Liver (tissue), 8 donors: ENCODE measurements at regions not wholly inside any gene's neighbourhood (a gene's known extent, or its start where the extent isn't known, plus 50 kb on each side); places are given as distances from the start of the nearest gene placed in this dataset.

ENCODE experiments used
- DNase-seq: peaks from one replicate; pipeline ENCODE4 v3.0.0-alpha.2; 2017; ENCODE audit warnings: low spot score
- H3K27ac ChIP-seq, 2 donors: one replicate each; pipeline ENCODE4 v1.7.0; 2013; ENCODE audit warnings: inconsistent platforms in 2 of 2, low read length in 2 of 2, control low read depth in 1 of 2, low read depth in 1 of 2, mild to moderate bottlenecking in 1 of 2
- H3K27me3 ChIP-seq, 4 donors: one replicate each; pipeline versions ENCODE4 v1.6.1 to v1.7.0; 2013; ENCODE audit warnings: low read length in 3 of 4, inconsistent platforms in 1 of 4, mild to moderate bottlenecking in 1 of 4, moderate library complexity in 1 of 4; ENCODE audit not compliant: control insufficient read depth in 4 of 4, insufficient read depth in 4 of 4
- H3K36me3 ChIP-seq, 4 donors: one replicate each; pipeline versions ENCODE4 v1.6.1 to v1.7.0; 2013; ENCODE audit warnings: low read length in 3 of 4, mild to moderate bottlenecking in 3 of 4, low read depth in 1 of 4, moderate library complexity in 1 of 4; ENCODE audit not compliant: control insufficient read depth in 4 of 4, insufficient read depth in 3 of 4
- H3K4me1 ChIP-seq, 4 donors: one replicate each; pipeline versions ENCODE4 v1.6.1 to v1.7.0; 2013; ENCODE audit warnings: low read length in 3 of 4, mild to moderate bottlenecking in 3 of 4, moderate library complexity in 1 of 4; ENCODE audit not compliant: control insufficient read depth in 4 of 4, insufficient read depth in 4 of 4
- H3K4me3 ChIP-seq, 3 donors: one replicate each; pipeline versions ENCODE4 v1.6.1 to v1.7.0; 2013; ENCODE audit warnings: low read length in 3 of 3, control low read depth in 1 of 3, low read depth in 1 of 3, mild to moderate bottlenecking in 1 of 3
- H3K9ac ChIP-seq, 2 donors: one replicate each; pipeline ENCODE4 v1.7.0; 2013; ENCODE audit warnings: low read length in 2 of 2, mild to moderate bottlenecking in 2 of 2, moderate library complexity in 2 of 2, control low read depth in 1 of 2, low read depth in 1 of 2
- H3K9me3 ChIP-seq, 4 donors: one replicate each; pipeline versions ENCODE4 v1.6.1 to v1.7.0; 2013; ENCODE audit warnings: low read length in 3 of 4; ENCODE audit not compliant: control insufficient read depth in 4 of 4
- CTCF ChIP-seq: fragments of 150-350 bp; IDR thresholded peaks from 2 replicates; pipeline ENCODE4 v1.5.1; 2017; ENCODE audit warnings: improper control_type of control experiment, low read depth, low read length; ENCODE audit not compliant: missing input control
- EGR1 ChIP-seq, 2 donors: IDR thresholded peaks; 2 replicates each; pipeline ENCODE4 v1.6.1; 2016 to 2018; ENCODE audit warnings: antibody characterized with exemption in 2 of 2, low read depth in 2 of 2
- FOXA1 ChIP-seq: IDR thresholded peaks from 2 replicates; pipeline ENCODE4 v1.6.1; 2016; ENCODE audit warnings: antibody characterized with exemption
- FOXA2 ChIP-seq: IDR thresholded peaks from 2 replicates; pipeline ENCODE4 v1.6.1; 2016; ENCODE audit warnings: antibody characterized with exemption
- GABPA ChIP-seq, 2 donors: IDR thresholded peaks in 1 of 2; conservative IDR thresholded peaks in 1 of 2; 2 replicates each; pipeline ENCODE4 v1.6.1; 2016; ENCODE audit warnings: antibody characterized with exemption in 2 of 2, mild to moderate bottlenecking in 1 of 2, moderate library complexity in 1 of 2
- HNF4A ChIP-seq, 2 donors: conservative IDR thresholded peaks; 2 replicates each; pipeline ENCODE4 v1.6.1; 2016; ENCODE audit warnings: antibody characterized with exemption in 2 of 2, mild to moderate bottlenecking in 2 of 2
- HNF4G ChIP-seq: IDR thresholded peaks from 2 replicates; pipeline ENCODE4 v1.6.1; 2016; ENCODE audit warnings: antibody characterized with exemption
- JUND ChIP-seq, 2 donors: IDR thresholded peaks; 2 replicates each; pipeline ENCODE4 v1.6.1; 2016; ENCODE audit warnings: antibody characterized with exemption in 2 of 2
- NR2F2 ChIP-seq: IDR thresholded peaks from 2 replicates; pipeline ENCODE4 v1.6.1; 2016; ENCODE audit warnings: antibody characterized with exemption
- RAD21 ChIP-seq, 2 donors: IDR thresholded peaks; 2 replicates each; pipeline ENCODE4 v1.6.1; 2016; ENCODE audit warnings: antibody characterized with exemption in 2 of 2, mild to moderate bottlenecking in 2 of 2
- RXRA ChIP-seq, 2 donors: IDR thresholded peaks; 2 replicates each; pipeline ENCODE4 v1.6.1; 2017 to 2018; ENCODE audit warnings: antibody characterized with exemption in 2 of 2, mild to moderate bottlenecking in 1 of 2
- SP1 ChIP-seq: IDR thresholded peaks from 2 replicates; pipeline ENCODE4 v1.6.1; 2018; ENCODE audit warnings: antibody characterized with exemption, mild to moderate bottlenecking
- WGBS: extraction: QIAGEN DNeasy Blood & Tissue Kit; methylation state at CpG from one replicate; pipeline ENCODE4 v1.1.7; 2013; 5-methylcytosine and 5-hydroxymethylcytosine counted together
- TF ChIP-seq, protein P1 (sequence below): IDR thresholded peaks from 2 replicates; pipeline ENCODE4 v1.6.1; 2016; ENCODE audit warnings: antibody characterized with exemption
- TF ChIP-seq, protein P2 (sequence below): IDR thresholded peaks from 2 replicates; pipeline ENCODE4 v1.6.1; 2016; ENCODE audit warnings: antibody characterized with exemption, mild to moderate bottlenecking
- TF ChIP-seq, protein P3 (sequence below): IDR thresholded peaks from 2 replicates; pipeline ENCODE4 v1.6.1; 2016; ENCODE audit warnings: antibody characterized with exemption
- donor health status: healthy.
- donor health status: healthy.
- donor health status: healthy.
- donor health status: healthy.
- donor health status: healthy.

DNA sequence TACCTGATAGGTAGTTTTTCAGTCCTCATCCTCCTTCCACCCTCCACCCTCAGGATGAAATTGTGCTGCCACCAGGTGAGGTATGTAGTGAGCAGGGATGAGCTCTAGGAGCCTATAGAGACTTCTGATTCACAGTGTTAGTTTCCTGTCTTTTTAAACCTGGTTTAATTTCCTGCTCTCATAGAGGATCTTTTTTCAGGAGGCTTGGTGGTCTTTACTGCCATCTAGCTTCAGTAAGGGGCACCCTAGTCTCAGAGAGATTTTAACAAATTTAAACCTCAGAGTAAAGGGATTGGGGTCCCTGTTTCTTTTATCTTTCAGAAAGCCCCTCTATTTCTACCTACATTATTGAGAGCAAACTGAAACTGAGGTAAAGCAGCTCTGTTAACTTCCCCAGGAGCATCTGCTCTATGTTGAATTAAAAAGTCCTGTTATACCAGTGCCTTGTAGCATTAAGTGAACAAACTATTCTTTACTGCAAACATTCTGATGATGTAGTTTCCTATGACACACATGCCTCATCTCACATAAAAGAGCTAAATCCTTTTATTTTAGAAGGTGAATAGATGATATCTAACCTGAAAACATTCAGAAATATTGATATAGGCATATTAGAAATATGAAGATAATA, 172.2 kb upstream of the DDHD1 start:
- Histone ChIP-seq H3K9ac (no peak overlapping the region), H3K27me3 (no peaks in the 10 kb centered on the region), H3K4me3 (no peak overlapping the region), H3K27ac (no peak overlapping the region), H3K4me1 (no peaks in the 10 kb centered on the region), H3K9me3 (no peaks in the 10 kb centered on the region), H3K36me3 (no peaks in the 10 kb centered on the region)
- TF ChIP-seq FOXA1 (no peak), RAD21 (IDR thresholded peaks at IDR 0.05) (peak in 1 of 2 donors; percentile 7)
- DNase-seq = no peak

DNA sequence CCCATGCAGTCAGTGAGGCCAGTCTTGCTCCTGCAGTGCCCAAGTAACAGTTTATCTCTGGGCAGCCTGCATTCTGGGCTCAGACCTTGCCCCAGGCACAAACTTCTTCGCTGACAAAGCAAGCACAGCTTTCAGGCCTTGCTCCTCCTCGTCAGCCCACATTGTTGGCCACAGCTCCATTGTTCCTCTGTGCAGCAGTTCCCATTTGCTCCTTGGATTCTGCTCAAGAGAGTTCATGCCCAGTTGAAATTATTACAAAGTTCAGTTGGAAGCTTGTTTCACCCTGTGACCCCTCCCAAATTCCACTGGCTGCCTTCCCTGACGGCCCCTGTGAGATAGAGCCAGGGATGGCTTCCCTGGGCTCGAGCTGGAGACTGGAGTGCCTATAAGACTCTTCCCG, 163.4 kb upstream of the DDHD1 start:
- Histone ChIP-seq H3K4me3 (no peak overlapping the region), H3K9me3 (no peaks in the 10 kb centered on the region), H3K4me1 (no peaks in the 10 kb centered on the region), H3K27me3 (no peaks in the 10 kb centered on the region), H3K27ac (no peak overlapping the region), H3K9ac (no peak overlapping the region), H3K36me3 (no peaks in the 10 kb centered on the region)
- no peak for TF ChIP-seq GABPA (IDR thresholded peaks at IDR 0.05 in 1 of 2, conservative IDR thresholded peaks at IDR 0.05 in 1 of 2)
- no peak for TF ChIP-seq RAD21 (IDR thresholded peaks at IDR 0.05)
- no peak for TF ChIP-seq JUND (IDR thresholded peaks at IDR 0.05)
- TF ChIP-seq RXRA (IDR thresholded peaks at IDR 0.05) = no peak
- TF ChIP-seq HNF4A (conservative IDR thresholded peaks at IDR 0.05) = no peak
- TF ChIP-seq, protein P1, sequence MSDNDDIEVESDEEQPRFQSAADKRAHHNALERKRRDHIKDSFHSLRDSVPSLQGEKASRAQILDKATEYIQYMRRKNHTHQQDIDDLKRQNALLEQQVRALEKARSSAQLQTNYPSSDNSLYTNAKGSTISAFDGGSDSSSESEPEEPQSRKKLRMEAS = no peak
- no peak for TF ChIP-seq SP1
- TF ChIP-seq, protein P2, sequence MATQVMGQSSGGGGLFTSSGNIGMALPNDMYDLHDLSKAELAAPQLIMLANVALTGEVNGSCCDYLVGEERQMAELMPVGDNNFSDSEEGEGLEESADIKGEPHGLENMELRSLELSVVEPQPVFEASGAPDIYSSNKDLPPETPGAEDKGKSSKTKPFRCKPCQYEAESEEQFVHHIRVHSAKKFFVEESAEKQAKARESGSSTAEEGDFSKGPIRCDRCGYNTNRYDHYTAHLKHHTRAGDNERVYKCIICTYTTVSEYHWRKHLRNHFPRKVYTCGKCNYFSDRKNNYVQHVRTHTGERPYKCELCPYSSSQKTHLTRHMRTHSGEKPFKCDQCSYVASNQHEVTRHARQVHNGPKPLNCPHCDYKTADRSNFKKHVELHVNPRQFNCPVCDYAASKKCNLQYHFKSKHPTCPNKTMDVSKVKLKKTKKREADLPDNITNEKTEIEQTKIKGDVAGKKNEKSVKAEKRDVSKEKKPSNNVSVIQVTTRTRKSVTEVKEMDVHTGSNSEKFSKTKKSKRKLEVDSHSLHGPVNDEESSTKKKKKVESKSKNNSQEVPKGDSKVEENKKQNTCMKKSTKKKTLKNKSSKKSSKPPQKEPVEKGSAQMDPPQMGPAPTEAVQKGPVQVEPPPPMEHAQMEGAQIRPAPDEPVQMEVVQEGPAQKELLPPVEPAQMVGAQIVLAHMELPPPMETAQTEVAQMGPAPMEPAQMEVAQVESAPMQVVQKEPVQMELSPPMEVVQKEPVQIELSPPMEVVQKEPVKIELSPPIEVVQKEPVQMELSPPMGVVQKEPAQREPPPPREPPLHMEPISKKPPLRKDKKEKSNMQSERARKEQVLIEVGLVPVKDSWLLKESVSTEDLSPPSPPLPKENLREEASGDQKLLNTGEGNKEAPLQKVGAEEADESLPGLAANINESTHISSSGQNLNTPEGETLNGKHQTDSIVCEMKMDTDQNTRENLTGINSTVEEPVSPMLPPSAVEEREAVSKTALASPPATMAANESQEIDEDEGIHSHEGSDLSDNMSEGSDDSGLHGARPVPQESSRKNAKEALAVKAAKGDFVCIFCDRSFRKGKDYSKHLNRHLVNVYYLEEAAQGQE = no peak
- no peak for TF ChIP-seq FOXA2
- TF ChIP-seq CTCF = no peak
- 51% methylated on average over 5 of the region's 5 CpGs for WGBS
- DNase-seq = no peak

DNA sequence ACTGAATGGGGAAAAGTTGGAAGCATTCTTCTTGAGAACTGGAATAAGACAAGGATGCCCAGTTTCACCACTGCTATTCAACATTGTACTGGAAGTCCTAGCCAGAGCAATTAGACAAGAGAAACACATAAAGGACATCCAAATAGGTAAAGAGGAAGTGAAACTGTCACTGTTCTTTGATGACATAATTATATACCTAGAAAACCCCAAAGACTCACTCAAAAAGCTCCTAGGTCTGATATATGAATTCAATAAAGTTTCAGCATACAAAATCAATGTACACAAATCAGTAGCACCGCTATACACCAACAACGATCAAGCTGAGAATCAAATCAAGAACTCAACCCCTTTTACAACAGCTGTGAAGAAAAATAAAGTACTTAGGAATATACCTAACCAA, 157.3 kb upstream of the DDHD1 start:
- WGBS = 96% methylated on average over 2 of the region's 2 CpGs
- Histone ChIP-seq H3K27me3 (no peaks in the 10 kb centered on the region), H3K36me3 (no peaks in the 10 kb centered on the region), H3K27ac (no peak overlapping the region), H3K9ac (no peak overlapping the region), H3K4me3 (no peak overlapping the region), H3K4me1 (peaks cover 0 to 4% (median 1%) of the 10 kb centered on the region in 4 donors), H3K9me3 (no peaks in the 10 kb centered on the region)
- no peak for DNase-seq
- TF ChIP-seq SP1 = no peak
- no peak for TF ChIP-seq NR2F2
- TF ChIP-seq FOXA1 = no peak
- TF ChIP-seq RXRA (IDR thresholded peaks at IDR 0.05) = no peak
- no peak for TF ChIP-seq GABPA (IDR thresholded peaks at IDR 0.05 in 1 of 2, conservative IDR thresholded peaks at IDR 0.05 in 1 of 2)
- TF ChIP-seq, protein P2 = no peak
- TF ChIP-seq, protein P3, sequence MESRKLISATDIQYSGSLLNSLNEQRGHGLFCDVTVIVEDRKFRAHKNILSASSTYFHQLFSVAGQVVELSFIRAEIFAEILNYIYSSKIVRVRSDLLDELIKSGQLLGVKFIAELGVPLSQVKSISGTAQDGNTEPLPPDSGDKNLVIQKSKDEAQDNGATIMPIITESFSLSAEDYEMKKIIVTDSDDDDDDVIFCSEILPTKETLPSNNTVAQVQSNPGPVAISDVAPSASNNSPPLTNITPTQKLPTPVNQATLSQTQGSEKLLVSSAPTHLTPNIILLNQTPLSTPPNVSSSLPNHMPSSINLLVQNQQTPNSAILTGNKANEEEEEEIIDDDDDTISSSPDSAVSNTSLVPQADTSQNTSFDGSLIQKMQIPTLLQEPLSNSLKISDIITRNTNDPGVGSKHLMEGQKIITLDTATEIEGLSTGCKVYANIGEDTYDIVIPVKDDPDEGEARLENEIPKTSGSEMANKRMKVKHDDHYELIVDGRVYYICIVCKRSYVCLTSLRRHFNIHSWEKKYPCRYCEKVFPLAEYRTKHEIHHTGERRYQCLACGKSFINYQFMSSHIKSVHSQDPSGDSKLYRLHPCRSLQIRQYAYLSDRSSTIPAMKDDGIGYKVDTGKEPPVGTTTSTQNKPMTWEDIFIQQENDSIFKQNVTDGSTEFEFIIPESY = no peak
- no peak for TF ChIP-seq FOXA2
- no peak for TF ChIP-seq HNF4G
- no peak for TF ChIP-seq EGR1 (IDR thresholded peaks at IDR 0.05; ENCODE audit: low read depth in 2 of 2)
- TF ChIP-seq HNF4A (conservative IDR thresholded peaks at IDR 0.05) = no peak
